ENCODE measurements at regions not wholly inside any gene's neighbourhood (a gene's known extent, or its start where the extent isn't known, plus 50 kb on each side); places are given as distances from the start of the nearest gene placed in this dataset.

- no peaks in the 10 kb centered on the region for H3K36me3 ChIP-seq (ENCODE audit: control insufficient read depth, insufficient read depth, low read length)
- H3K79me1 ChIP-seq (ENCODE audit: low read depth in 1 of 2, low read length in 2 of 2) = no peaks in the 10 kb centered on the region
- POLR2A ChIA-PET (ENCODE audit: unreplicated experiment) = no interaction called here
- in situ Hi-C loops (cut with MboI; ENCODE audit: low sequenced_read_pairs) = no loop called here
- no peak overlapping the region for H3K18ac ChIP-seq (ENCODE audit: low read depth, low read length)
- H3K9ac ChIP-seq (ENCODE audit: low read depth, low read length) = no peak overlapping the region
- H2AK9ac ChIP-seq (replicated peaks; ENCODE audit: low read depth, low read length, poor library complexity) = no peak overlapping the region
- no peak overlapping the region for H2AFZ ChIP-seq (replicated peaks; ENCODE audit: low read length, poor library complexity)
- H3K4me2 ChIP-seq (ENCODE audit: low read depth, low read length) = no peak overlapping the region
- BruUV-seq (replicated peaks) = no TSS peak
- no peak overlapping the region for H2BK5ac ChIP-seq (ENCODE audit: low read depth, low read length, poor library complexity, severe bottlenecking)
- DNase-seq (no peak), ATAC-seq (ENCODE audit: low read depth) (no peak)
- H3K4me3 ChIP-seq (ENCODE audit: insufficient read depth, low read depth, low read length) = no peak overlapping the region
- dilution Hi-C loops (cut with HindIII; ENCODE audit: low sequenced_read_pairs, unreplicated experiment) = no loop called here
- H3K9me3 ChIP-seq (ENCODE audit: control insufficient read depth, insufficient read depth, low read length) = no peaks in the 10 kb centered on the region; the same call in 1 of the 2 replicates
- intact Hi-C loops (cut with micrococcal nuclease) = no loop called here
- no peak overlapping the region for H4K8ac ChIP-seq (ENCODE audit: low read depth in 2 of 2, low read length in 2 of 2)
- H2BK20ac ChIP-seq (ENCODE audit: low read depth, low read length) = no peak overlapping the region
- H3K4me1 ChIP-seq (ENCODE audit: control insufficient read depth, insufficient read depth, low read length) = no peaks in the 10 kb centered on the region
- H3K14ac ChIP-seq (replicated peaks; ENCODE audit: low read depth, low read length) = no peak overlapping the region
- no peaks in the 10 kb centered on the region for H3K9me1 ChIP-seq (ENCODE audit: insufficient read depth, low read length)
- no peak overlapping the region for H4K91ac ChIP-seq (ENCODE audit: insufficient read depth, low read depth, low read length)
- TF ChIP-seq MAZ (IDR thresholded peaks at IDR 0.05; ENCODE audit: borderline replicate concordance, low read depth, low read length) (no peak), CEBPB (IDR thresholded peaks at IDR 0.05; ENCODE audit: low read depth, low read length) (no peak), RCOR1 (IDR thresholded peaks at IDR 0.05; ENCODE audit: insufficient replicate concordance, low read length) (no peak), MAFK (IDR thresholded peaks at IDR 0.05; ENCODE audit: low read depth, low read length) (no peak), RAD21 (IDR thresholded peaks at IDR 0.05; ENCODE audit: low read length) (no peak), BHLHE40 (IDR thresholded peaks at IDR 0.05; ENCODE audit: low read depth, low read length) (no peak), RFX5 (IDR thresholded peaks at IDR 0.05; ENCODE audit: low read depth, low read length) (no peak), MXI1 (IDR thresholded peaks at IDR 0.05; ENCODE audit: borderline replicate concordance, low read depth, low read length) (no peak), FOS (IDR thresholded peaks at IDR 0.05; ENCODE audit: low read depth, low read length) (no peak), CTCF (conservative IDR thresholded peaks at IDR 0.05; ENCODE audit: low read depth, low read length) (no peak), CHD1 (IDR thresholded peaks at IDR 0.05; ENCODE audit: low read depth, low read length) (no peak), POLR2A (IDR thresholded peaks at IDR 0.05; ENCODE audit: low read depth, low read length) (no peak), SMC3 (IDR thresholded peaks at IDR 0.05; ENCODE audit: low read depth, low read length) (no peak), NFE2L2 (IDR thresholded peaks at IDR 0.05; ENCODE audit: low read depth, low read length) (no peak)
- TF ChIP-seq, protein P1, sequence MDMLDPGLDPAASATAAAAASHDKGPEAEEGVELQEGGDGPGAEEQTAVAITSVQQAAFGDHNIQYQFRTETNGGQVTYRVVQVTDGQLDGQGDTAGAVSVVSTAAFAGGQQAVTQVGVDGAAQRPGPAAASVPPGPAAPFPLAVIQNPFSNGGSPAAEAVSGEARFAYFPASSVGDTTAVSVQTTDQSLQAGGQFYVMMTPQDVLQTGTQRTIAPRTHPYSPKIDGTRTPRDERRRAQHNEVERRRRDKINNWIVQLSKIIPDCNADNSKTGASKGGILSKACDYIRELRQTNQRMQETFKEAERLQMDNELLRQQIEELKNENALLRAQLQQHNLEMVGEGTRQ (IDR thresholded peaks at IDR 0.05; ENCODE audit: low read depth, low read length) = no peak
- TF ChIP-seq, protein P2, sequence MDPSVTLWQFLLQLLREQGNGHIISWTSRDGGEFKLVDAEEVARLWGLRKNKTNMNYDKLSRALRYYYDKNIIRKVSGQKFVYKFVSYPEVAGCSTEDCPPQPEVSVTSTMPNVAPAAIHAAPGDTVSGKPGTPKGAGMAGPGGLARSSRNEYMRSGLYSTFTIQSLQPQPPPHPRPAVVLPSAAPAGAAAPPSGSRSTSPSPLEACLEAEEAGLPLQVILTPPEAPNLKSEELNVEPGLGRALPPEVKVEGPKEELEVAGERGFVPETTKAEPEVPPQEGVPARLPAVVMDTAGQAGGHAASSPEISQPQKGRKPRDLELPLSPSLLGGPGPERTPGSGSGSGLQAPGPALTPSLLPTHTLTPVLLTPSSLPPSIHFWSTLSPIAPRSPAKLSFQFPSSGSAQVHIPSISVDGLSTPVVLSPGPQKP (IDR thresholded peaks at IDR 0.05; ENCODE audit: borderline replicate concordance, low read depth, low read length) = no peak
- no peaks in the 10 kb centered on the region for H3K27me3 ChIP-seq (ENCODE audit: control insufficient read depth, insufficient read depth, low read length)
- H3K4ac ChIP-seq (ENCODE audit: low read depth, low read length) = no peak overlapping the region
- H3K23ac ChIP-seq (ENCODE audit: low read depth, low read length) = no peak overlapping the region
- H2AK5ac ChIP-seq (ENCODE audit: low read depth, low read length) = no peak overlapping the region
- no peak overlapping the region for H3K27ac ChIP-seq (ENCODE audit: insufficient read depth, low read length)
- no peak overlapping the region for H2BK120ac ChIP-seq (ENCODE audit: low read depth, low read length)
- H4K20me1 ChIP-seq (ENCODE audit: insufficient read depth, low read length) = no peaks in the 10 kb centered on the region
- no CpG with 5 or more reads among the region's 4 CpGs for WGBS, 2 experiments (ENCODE audit: extremely low coverage in 2 of 2, insufficient read length in 1 of 2)
- no peak overlapping the region for H2BK15ac ChIP-seq (ENCODE audit: low read depth, low read length)
- no peak overlapping the region for H4K5ac ChIP-seq (ENCODE audit: low read depth, low read length)
- CTCF ChIA-PET = no interaction called here
- H3K56ac ChIP-seq (ENCODE audit: extremely low read depth, insufficient read depth, low read length) = no peak overlapping the region
Observed at GRCh38 chr4:63764400-63764799, 644.9 kb downstream of the TECRL start.

Data from IMR-90 (cell line).